HL-60 (cell line): ENCODE measurements at regions not wholly inside any gene's neighbourhood (a gene's known extent, or its start where the extent isn't known, plus 50 kb on each side); places are given as distances from the start of the nearest gene placed in this dataset.

ENCODE experiments used
- CTCF ChIP-seq: IDR thresholded peaks from one replicate; pipeline ENCODE4 v1.5.1; 2011; ENCODE audit warnings: low read length, control low read depth, inconsistent platforms; ENCODE audit not compliant: insufficient read depth
- POLR2AphosphoS5 ChIP-seq: IDR thresholded peaks from 2 replicates; pipeline ENCODE4 v1.6.1; 2012; ENCODE audit warnings: low read depth
- REST ChIP-seq: IDR thresholded peaks from 2 replicates; pipeline ENCODE4 v1.6.1; 2012; ENCODE audit warnings: low read depth; ENCODE audit not compliant: insufficient replicate concordance

- TF ChIP-seq CTCF = no peak
- TF ChIP-seq POLR2AphosphoS5 = no peak
- TF ChIP-seq REST = no peak
Observed at GRCh38 chr17:52995147-52995546, 827.6 kb upstream of the KIF2B start.
